HuH-7.5 (cell line): ENCODE measurements at regions not wholly inside any gene's neighbourhood (a gene's known extent, or its start where the extent isn't known, plus 50 kb on each side); places are given as distances from the start of the nearest gene placed in this dataset.

Source experiments
- DNase-seq: peaks from one replicate; pipeline ENCODE4 v3.0.0; 2011; ENCODE audit warnings: low spot score

- DNase-seq: no peak
Measured at GRCh38 chr5:117713585-117714198, 1139.1 kb upstream of the SEMA6A start.

- no peak for DNase-seq
Measured at GRCh38 chr5:117701062-117701461, 1126.4 kb upstream of the SEMA6A start.

GRCh38 chr5:117692606-117693005 lies 1118.0 kb upstream of the SEMA6A start:
- DNase-seq: no peak

- DNase-seq: no peak
Measured at GRCh38 chr5:117691081-117691870, 1116.7 kb upstream of the SEMA6A start.

GRCh38 chr5:117690612-117691011 lies 1116.0 kb upstream of the SEMA6A start:
- DNase-seq: no peak

- DNase-seq: no peak
Measured at GRCh38 chr5:117686926-117687325, 1112.3 kb upstream of the SEMA6A start.

GRCh38 chr5:117682416-117682815 lies 1107.8 kb upstream of the SEMA6A start:
- no peak for DNase-seq

- DNase-seq: no peak
Measured at GRCh38 chr5:117681431-117682254, 1107.0 kb upstream of the SEMA6A start.

GRCh38 chr5:117680426-117680825 lies 1105.8 kb upstream of the SEMA6A start:
- no peak for DNase-seq

- no peak for DNase-seq
Measured at GRCh38 chr5:117679046-117679445, 1104.4 kb upstream of the SEMA6A start.

GRCh38 chr5:117675646-117676045 lies 1101.0 kb upstream of the SEMA6A start:
- no peak for DNase-seq

GRCh38 chr5:117671551-117671950 lies 1096.9 kb upstream of the SEMA6A start:
- DNase-seq: no peak

- DNase-seq: no peak
Measured at GRCh38 chr5:117667105-117667504, 1092.5 kb upstream of the SEMA6A start.

- DNase-seq: no peak
Measured at GRCh38 chr5:117665121-117665520, 1090.5 kb upstream of the SEMA6A start.

- DNase-seq: no peak
Measured at GRCh38 chr5:117662361-117662760, 1087.7 kb upstream of the SEMA6A start.

- DNase-seq: no peak
Measured at GRCh38 chr5:117657541-117657940, 1082.9 kb upstream of the SEMA6A start.

- no peak for DNase-seq
Measured at GRCh38 chr5:117652958-117653280, 1078.3 kb upstream of the SEMA6A start.

- DNase-seq: no peak
Measured at GRCh38 chr5:117652036-117652957, 1077.7 kb upstream of the SEMA6A start.

- DNase-seq: no peak
Measured at GRCh38 chr5:117649821-117650220, 1075.2 kb upstream of the SEMA6A start.

GRCh38 chr5:117645400-117645799 lies 1070.8 kb upstream of the SEMA6A start:
- DNase-seq: no peak

- DNase-seq: no peak
Measured at GRCh38 chr5:117638581-117638980, 1064.0 kb upstream of the SEMA6A start.

- no peak for DNase-seq
Measured at GRCh38 chr5:117633093-117633492, 1058.5 kb upstream of the SEMA6A start.
